ENCODE measurements at regions not wholly inside any gene's neighbourhood (a gene's known extent, or its start where the extent isn't known, plus 50 kb on each side); places are given as distances from the start of the nearest gene placed in this dataset.

DNA sequence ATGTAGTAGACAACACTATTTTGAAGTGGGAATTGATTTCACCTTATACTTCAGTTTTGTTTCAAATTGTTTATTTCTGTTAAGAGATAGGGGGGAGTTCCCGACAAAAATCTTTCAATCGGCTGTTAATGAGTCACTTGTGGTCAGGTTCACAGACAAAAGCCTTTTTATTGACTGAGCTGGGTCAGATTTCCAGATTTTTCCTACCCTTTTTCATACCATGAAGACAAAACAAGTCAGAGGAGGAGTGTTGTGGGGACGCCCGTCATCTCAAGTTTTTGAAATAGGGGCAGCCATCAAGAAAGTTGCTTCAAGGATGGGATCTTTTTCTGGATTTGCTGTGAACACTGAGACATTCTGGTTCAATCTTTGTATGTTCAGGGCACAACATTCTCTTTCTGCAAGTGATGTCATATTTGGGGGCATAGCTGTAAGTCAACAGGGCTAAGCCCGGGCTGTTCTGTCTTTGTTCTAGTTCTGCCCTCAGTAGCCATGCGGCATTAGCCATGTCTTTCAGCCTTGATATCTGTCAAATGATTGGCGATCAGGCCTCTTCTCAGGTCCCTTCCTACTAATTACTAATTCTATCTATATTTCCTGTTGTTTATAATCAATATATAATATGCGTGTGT lies 496.0 kb upstream of the MARCKS start:
- TF ChIP-seq FOXP2 (optimal IDR thresholded peaks at IDR 0.05; ENCODE audit: borderline replicate concordance, extremely low read depth, extremely low read length, insufficient read depth) = no peak
- no peak for TF ChIP-seq POLR2AphosphoS5 (IDR thresholded peaks at IDR 0.05; ENCODE audit: low read depth, low read length)
